Neural progenitor cell (in vitro differentiated cells): ENCODE measurements at regions not wholly inside any gene's neighbourhood (a gene's known extent, or its start where the extent isn't known, plus 50 kb on each side); places are given as distances from the start of the nearest gene placed in this dataset.
"Not testable (repeated sequence)": the region's sequence is repeated elsewhere in the genome, so short reads cannot be mapped to it uniquely, and the experiment has no call there.

ENCODE experiments used
- DNase-seq: peaks from one replicate; pipeline ENCODE4 v3.0.0-alpha.2; 2016; ENCODE audit warnings: low spot score
- H2AFZ ChIP-seq: fragments of 200-600 bp; sonication (generic); replicated peaks from 2 replicates; pipeline ENCODE4 v1.6.1; 2016; ENCODE audit warnings: antibody characterized with exemption
- H3F3A ChIP-seq: fragments of 200-600 bp; sonication (generic); 2 replicates; pipeline ENCODE4 v1.6.1; 2016; ENCODE audit warnings: antibody characterized with exemption, low read depth
- H3K27ac ChIP-seq: fragments of 200-600 bp; sonication (generic); 2 replicates; pipeline ENCODE4 v1.5.1; 2016; ENCODE audit warnings: mild to moderate bottlenecking
- H3K27me3 ChIP-seq: fragments of 200-600 bp; sonication (generic); 2 replicates; pipeline ENCODE4 v1.6.1; 2016; ENCODE audit warnings: mild to moderate bottlenecking, moderate library complexity
- H3K36me3 ChIP-seq: fragments of 200-600 bp; sonication (generic); 2 replicates; pipeline ENCODE4 v1.5.1; 2016
- H3K4me1 ChIP-seq: fragments of 200-600 bp; sonication (generic); 2 replicates; pipeline ENCODE4 v1.6.1; 2016; ENCODE audit warnings: mixed run types
- H3K4me2 ChIP-seq: fragments of 200-600 bp; sonication (generic); 2 replicates; pipeline ENCODE4 v1.6.1; 2016
- H3K4me3 ChIP-seq: fragments of 200-600 bp; sonication (generic); 2 replicates; pipeline ENCODE4 v1.5.1; 2016
- H3K79me2 ChIP-seq: fragments of 200-600 bp; sonication (generic); 2 replicates; pipeline ENCODE4 v1.6.1; 2016; ENCODE audit warnings: low read depth
- H3K9ac ChIP-seq: fragments of 200-600 bp; sonication (generic); 2 replicates; pipeline ENCODE4 v1.6.1; 2016
- H3K9me3 ChIP-seq: fragments of 200-600 bp; sonication (generic); 2 replicates; pipeline ENCODE4 v1.5.1; 2016; ENCODE audit warnings: low read depth
- H4K20me1 ChIP-seq: fragments of 200-600 bp; sonication (generic); 2 replicates; pipeline ENCODE4 v1.6.1; 2016; ENCODE audit warnings: low read depth
- H3K27ac Mint-ChIP-seq: 3 replicates; pipeline ENCODE4 v1.8.0; 2021; ENCODE audit warnings: mixed read lengths
- H3K27me3 Mint-ChIP-seq: 2 replicates; pipeline ENCODE4 v1.8.0; 2022; ENCODE audit warnings: low read depth, mild to moderate bottlenecking, inconsistent platforms, moderate library complexity, mixed read lengths; ENCODE audit not compliant: insufficient read depth
- H3K36me3 Mint-ChIP-seq: 3 replicates; pipeline ENCODE4 v1.8.0; 2021; ENCODE audit warnings: mixed read lengths
- H3K4me1 Mint-ChIP-seq: 3 replicates; pipeline ENCODE4 v1.8.0; 2021; ENCODE audit warnings: mixed read lengths
- H3K4me3 Mint-ChIP-seq: 3 replicates; pipeline ENCODE4 v1.8.0; 2021; ENCODE audit warnings: mild to moderate bottlenecking, moderate library complexity, mixed read lengths
- H3K9me3 Mint-ChIP-seq: 3 replicates; pipeline ENCODE4 v1.8.0; 2020; ENCODE audit warnings: mixed read lengths
- EZH2 ChIP-seq: fragments of 200-600 bp; sonication (generic); IDR thresholded peaks from 2 replicates; pipeline ENCODE4 v1.6.1; 2017; ENCODE audit warnings: antibody characterized with exemption, mild to moderate bottlenecking, moderate library complexity
- EZH2phosphoT487 ChIP-seq: fragments of 200-600 bp; sonication (generic); IDR thresholded peaks from 2 replicates; pipeline ENCODE4 v1.6.1; 2017; ENCODE audit warnings: antibody characterized with exemption
- TF ChIP-seq, protein P1 (sequence below): fragments of 200-600 bp; sonication (generic); IDR thresholded peaks from 2 replicates; pipeline ENCODE4 v1.5.1; 2017; ENCODE audit warnings: antibody characterized with exemption, mild to moderate bottlenecking

- H3F3A ChIP-seq = no peaks in the 10 kb centered on the region
Measured at GRCh38 chrX:7993873-7994272, 66.7 kb upstream of the PNPLA4 start.

GRCh38 chrX:7988013-7988759 is 61.0 kb upstream of the PNPLA4 start:
- H3K79me2 ChIP-seq, H3K36me3 ChIP-seq, H3K27ac ChIP-seq, H3K36me3 Mint-ChIP-seq, H3K27me3 ChIP-seq, H3K4me2 ChIP-seq, H3K4me1 ChIP-seq, H3K4me1 Mint-ChIP-seq, H4K20me1 ChIP-seq, H3K9me3 ChIP-seq, H3F3A ChIP-seq, H3K9me3 Mint-ChIP-seq, H3K27ac Mint-ChIP-seq, DNase-seq, H2AFZ ChIP-seq, H3K4me3 ChIP-seq, H3K9ac ChIP-seq, H3K4me3 Mint-ChIP-seq, H3K27me3 Mint-ChIP-seq: not testable (repeated sequence)

More at GRCh38 chrX:7993873-7994272, 66.7 kb upstream of the PNPLA4 start:
- no peak overlapping the region for H3K27ac ChIP-seq
- H3K4me3 ChIP-seq = no peak overlapping the region
- no peaks in the 10 kb centered on the region for H3K36me3 Mint-ChIP-seq
- no peak overlapping the region for H3K9ac ChIP-seq
- no peak overlapping the region for H2AFZ ChIP-seq
- no peaks in the 10 kb centered on the region for H3K27me3 ChIP-seq
- no peaks in the 10 kb centered on the region for H4K20me1 ChIP-seq
- no peaks in the 10 kb centered on the region for H3K4me1 ChIP-seq
- H3K36me3 ChIP-seq = no peaks in the 10 kb centered on the region
- H3K79me2 ChIP-seq = no peaks in the 10 kb centered on the region
- H3K27ac Mint-ChIP-seq = no peak overlapping the region
- TF ChIP-seq EZH2phosphoT487 = no peak
- TF ChIP-seq, protein P1, sequence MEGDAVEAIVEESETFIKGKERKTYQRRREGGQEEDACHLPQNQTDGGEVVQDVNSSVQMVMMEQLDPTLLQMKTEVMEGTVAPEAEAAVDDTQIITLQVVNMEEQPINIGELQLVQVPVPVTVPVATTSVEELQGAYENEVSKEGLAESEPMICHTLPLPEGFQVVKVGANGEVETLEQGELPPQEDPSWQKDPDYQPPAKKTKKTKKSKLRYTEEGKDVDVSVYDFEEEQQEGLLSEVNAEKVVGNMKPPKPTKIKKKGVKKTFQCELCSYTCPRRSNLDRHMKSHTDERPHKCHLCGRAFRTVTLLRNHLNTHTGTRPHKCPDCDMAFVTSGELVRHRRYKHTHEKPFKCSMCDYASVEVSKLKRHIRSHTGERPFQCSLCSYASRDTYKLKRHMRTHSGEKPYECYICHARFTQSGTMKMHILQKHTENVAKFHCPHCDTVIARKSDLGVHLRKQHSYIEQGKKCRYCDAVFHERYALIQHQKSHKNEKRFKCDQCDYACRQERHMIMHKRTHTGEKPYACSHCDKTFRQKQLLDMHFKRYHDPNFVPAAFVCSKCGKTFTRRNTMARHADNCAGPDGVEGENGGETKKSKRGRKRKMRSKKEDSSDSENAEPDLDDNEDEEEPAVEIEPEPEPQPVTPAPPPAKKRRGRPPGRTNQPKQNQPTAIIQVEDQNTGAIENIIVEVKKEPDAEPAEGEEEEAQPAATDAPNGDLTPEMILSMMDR = no peak
- TF ChIP-seq EZH2 = no peak
- peaks cover 4% of the 10 kb centered on the region for H3K9me3 Mint-ChIP-seq
- no peaks in the 10 kb centered on the region for H3K9me3 ChIP-seq
- H3K4me3 Mint-ChIP-seq = no peak overlapping the region
- no peaks in the 10 kb centered on the region for H3K4me1 Mint-ChIP-seq
- no peak overlapping the region for H3K4me2 ChIP-seq
- DNase-seq = no peak
- H3K27me3 Mint-ChIP-seq = no peaks in the 10 kb centered on the region

GRCh38 chrX:7987160-7988012 is 60.2 kb upstream of the PNPLA4 start:
- no peak overlapping the region for H3K27ac Mint-ChIP-seq
- H3K79me2 ChIP-seq = no peaks in the 10 kb centered on the region
- H3K9me3 ChIP-seq = no peaks in the 10 kb centered on the region
- peaks cover 2% of the 10 kb centered on the region for H3K27me3 Mint-ChIP-seq
- no peak overlapping the region for H3K4me2 ChIP-seq
- H3F3A ChIP-seq = no peaks in the 10 kb centered on the region
- TF ChIP-seq EZH2phosphoT487 (no peak), EZH2 (no peak)
- TF ChIP-seq, protein P1 = no peak
- H3K36me3 ChIP-seq = no peaks in the 10 kb centered on the region
- no peaks in the 10 kb centered on the region for H3K36me3 Mint-ChIP-seq
- H3K4me3 Mint-ChIP-seq = no peak overlapping the region
- H3K9ac ChIP-seq = no peak overlapping the region
- no peak for DNase-seq
- no peak overlapping the region for H2AFZ ChIP-seq
- H3K4me1 ChIP-seq = no peaks in the 10 kb centered on the region
- H3K27me3 ChIP-seq = no peaks in the 10 kb centered on the region
- H3K9me3 Mint-ChIP-seq = peaks cover 6% of the 10 kb centered on the region
- no peak overlapping the region for H3K4me3 ChIP-seq
- H4K20me1 ChIP-seq = no peaks in the 10 kb centered on the region
- no peak overlapping the region for H3K27ac ChIP-seq
- H3K4me1 Mint-ChIP-seq = peaks cover 2% of the 10 kb centered on the region

DNA sequence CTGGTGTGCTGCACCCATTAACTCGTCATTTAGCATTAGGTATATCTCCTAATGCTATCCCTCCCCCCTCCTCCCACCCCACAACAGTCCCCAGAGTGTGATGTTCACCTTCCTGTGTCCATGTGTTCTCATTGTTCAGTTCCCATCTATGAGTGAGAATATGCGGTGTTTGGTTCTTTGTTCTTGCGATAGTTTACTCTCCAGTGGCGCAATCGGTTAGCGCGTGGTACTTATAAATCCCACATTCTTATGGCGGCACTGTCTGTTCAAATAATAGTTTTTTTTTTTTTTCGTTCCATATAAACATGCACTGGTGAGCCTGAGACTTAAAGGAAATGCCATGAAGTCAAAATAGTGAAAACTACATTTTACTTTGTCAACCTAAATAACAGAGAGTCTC is 59.5 kb upstream of the PNPLA4 start:
- not testable (repeated sequence) for H3K27ac Mint-ChIP-seq, H3K79me2 ChIP-seq, H4K20me1 ChIP-seq, H3K9me3 ChIP-seq, H3K9me3 Mint-ChIP-seq, H2AFZ ChIP-seq, DNase-seq, H3K4me3 ChIP-seq, H3F3A ChIP-seq, H3K4me2 ChIP-seq, H3K4me1 Mint-ChIP-seq, H3K36me3 ChIP-seq, H3K4me1 ChIP-seq, H3K27me3 Mint-ChIP-seq, H3K9ac ChIP-seq, H3K27ac ChIP-seq, H3K27me3 ChIP-seq, H3K36me3 Mint-ChIP-seq, H3K4me3 Mint-ChIP-seq
